Testis (tissue), 2 donors: ENCODE measurements at regions not wholly inside any gene's neighbourhood (a gene's known extent, or its start where the extent isn't known, plus 50 kb on each side); places are given as distances from the start of the nearest gene placed in this dataset.

Experiments used
- CTCF ChIP-seq, 3 experiments: fragments of 450-650 bp in 2 of 3; fragments of 200-600 bp in 1 of 3; sonication (generic) in 1 of 3; IDR thresholded peaks; one replicate each; pipeline ENCODE4 v1.5.1; 2016 to 2019; ENCODE audit warnings: antibody characterized with exemption in 3 of 3, mild to moderate bottlenecking in 2 of 3, moderate library complexity in 1 of 3
- POLR2A ChIP-seq: fragments of 450-650 bp; IDR thresholded peaks from one replicate; pipeline ENCODE4 v1.6.1; 2017; ENCODE audit warnings: antibody characterized with exemption, mild to moderate bottlenecking, moderate library complexity

- TF ChIP-seq CTCF (IDR thresholded peaks at IDR 0.05) (no peak), POLR2A (no peak)
These were observed 1019.4 kb upstream of the ALCAM start for GRCh38 chr3:104347291-104347690.
